GM12892 (cell line): ENCODE measurements at regions not wholly inside any gene's neighbourhood (a gene's known extent, or its start where the extent isn't known, plus 50 kb on each side); places are given as distances from the start of the nearest gene placed in this dataset.

Experiments used
- POLR2A ChIP-seq: IDR thresholded peaks from 2 replicates; pipeline ENCODE4 v1.6.1; 2011; ENCODE audit warnings: low read depth, low read length, control low read depth
- POLR2AphosphoS5 ChIP-seq: IDR thresholded peaks from 2 replicates; pipeline ENCODE4 v1.6.1; 2011; ENCODE audit warnings: low read depth, low read length, control low read depth
- TAF1 ChIP-seq: IDR thresholded peaks from 2 replicates; pipeline ENCODE4 v1.6.1; 2011; ENCODE audit warnings: low read depth, mild to moderate bottlenecking, control low read depth, low read length, borderline replicate concordance

- TF ChIP-seq TAF1 (no peak), POLR2A (no peak), POLR2AphosphoS5 (no peak)
Observed at GRCh38 chr2:153235516-153235915, 243.0 kb downstream of the RPRM start.
